H1 (cell line): ENCODE measurements at regions not wholly inside any gene's neighbourhood (a gene's known extent, or its start where the extent isn't known, plus 50 kb on each side); places are given as distances from the start of the nearest gene placed in this dataset.

Experiments used
- CTCF ChIA-PET: fragments of 300-600 bp; sonication (Branson Sonifier 250); formaldehyde crosslinking; loops from one replicate; lab custom pipeline; 2021; ENCODE audit not compliant: partially characterized antibody; lab: Charles Lee
- POLR2A ChIA-PET: fragments of 300-600 bp; sonication (Branson Sonifier 250); formaldehyde crosslinking; loops from one replicate; lab custom pipeline; 2021; ENCODE audit warnings: inconsistent platforms; ENCODE audit not compliant: partially characterized antibody; lab: Charles Lee
- DNase-seq, 2 experiments: peaks; one replicate each; pipeline versions ENCODE4 v3.0.0 to v3.0.0-alpha.2; 2010 to 2022; ENCODE audit warnings: low spot score in 2 of 2, low read depth in 1 of 2, mixed read lengths in 1 of 2
- FAIRE-seq: peaks from 2 replicates; lab custom pipeline; 2011; peaks lifted over from hg19 to GRCh38; lab: Jason Lieb, UNC
- H2AFZ ChIP-seq: 2 replicates; pipeline ENCODE4 v1.8.1; 2012; ENCODE audit warnings: low read length, inconsistent platforms
- H2AK5ac ChIP-seq: 2 replicates; pipeline ENCODE4 v1.6.1; 2013; ENCODE audit warnings: low read depth, low read length
- H2BK120ac ChIP-seq: replicated peaks from 2 replicates; pipeline ENCODE3; 2013; ENCODE audit warnings: low read depth, low read length, inconsistent platforms
- H2BK12ac ChIP-seq: 2 replicates; pipeline ENCODE4 v1.6.1; 2013; ENCODE audit warnings: low read depth, low read length
- H2BK15ac ChIP-seq: 2 replicates; pipeline ENCODE4 v1.6.1; 2013; ENCODE audit warnings: low read length
- H2BK20ac ChIP-seq: 2 replicates; pipeline ENCODE4 v1.6.1; 2013; ENCODE audit warnings: low read length
- H2BK5ac ChIP-seq: 2 replicates; pipeline ENCODE4 v1.6.1; 2013; ENCODE audit warnings: low read depth, low read length
- H3K14ac ChIP-seq: 2 replicates; pipeline ENCODE4 v1.6.1; 2013; ENCODE audit warnings: inconsistent platforms; ENCODE audit not compliant: insufficient read length
- H3K18ac ChIP-seq: 2 replicates; pipeline ENCODE4 v1.6.1; 2013; ENCODE audit warnings: low read length; ENCODE audit errors: extremely low read depth
- H3K23ac ChIP-seq: 2 replicates; pipeline ENCODE4 v1.6.1; 2013; ENCODE audit warnings: inconsistent platforms; ENCODE audit not compliant: insufficient read length
- H3K23me2 ChIP-seq: 2 replicates; pipeline ENCODE4 v1.6.1; 2013; ENCODE audit warnings: low read depth, low read length
- H3K27ac ChIP-seq: 2 replicates; pipeline ENCODE4 v1.6.1; 2011; ENCODE audit warnings: low read depth, low read length, inconsistent platforms
- H3K27me3 ChIP-seq, 4 experiments: replicated peaks in 1 of 4; 1 replicate in 1 of 4; 2 replicates in 3 of 4; pipeline versions ENCODE4 v1.6.1 to v1.8.1; 2011 to 2013; ENCODE audit warnings: low read length in 3 of 4, mild to moderate bottlenecking in 3 of 4, inconsistent platforms in 2 of 4, mixed read lengths in 2 of 4, moderate library complexity in 1 of 4; ENCODE audit not compliant: control insufficient read depth in 3 of 4, insufficient read depth in 3 of 4; ENCODE audit errors: extremely low read depth in 1 of 4
- H3K36me3 ChIP-seq, 4 experiments: 2 replicates each; pipeline versions ENCODE4 v1.6.1 to v1.8.1; 2011 to 2013; ENCODE audit warnings: mild to moderate bottlenecking in 4 of 4, low read length in 3 of 4, moderate library complexity in 2 of 4, control low read depth in 1 of 4, inconsistent platforms in 1 of 4; ENCODE audit not compliant: insufficient read depth in 4 of 4, control insufficient read depth in 2 of 4
- H3K4ac ChIP-seq: replicated peaks from 2 replicates; pipeline ENCODE3; 2013; ENCODE audit warnings: low read length, low read depth, mixed read lengths, inconsistent platforms; ENCODE audit not compliant: insufficient read length
- H3K4me1 ChIP-seq, 4 experiments: replicated peaks in 1 of 4; 1 replicate in 1 of 4; 2 replicates in 3 of 4; pipeline versions ENCODE4 v1.6.1 to v1.8.1; 2011 to 2013; ENCODE audit warnings: low read length in 3 of 4, inconsistent platforms in 2 of 4, mixed read lengths in 1 of 4; ENCODE audit not compliant: insufficient read depth in 4 of 4, control insufficient read depth in 3 of 4
- H3K4me2 ChIP-seq, 2 experiments: 2 replicates each; pipeline versions ENCODE4 v1.6.1 to v1.8.1; 2011 to 2013; ENCODE audit warnings: low read depth in 2 of 2, low read length in 2 of 2, control low read depth in 1 of 2, inconsistent platforms in 1 of 2, mild to moderate bottlenecking in 1 of 2; ENCODE audit not compliant: insufficient read depth in 1 of 2
- H3K4me3 ChIP-seq, 4 experiments: fragments of 200-600, 300-600 bp in 1 of 4; sonication (generic), shearing (Covaris generic), sonication (Bioruptor Twin) in 1 of 4; 2 replicates each; pipeline versions ENCODE4 v1.5.1 to v1.8.1; 2011 to 2016; ENCODE audit warnings: low read length in 4 of 4, low read depth in 3 of 4, control low read depth in 2 of 4, inconsistent platforms in 2 of 4, mild to moderate bottlenecking in 2 of 4, mixed read lengths in 1 of 4, moderate library complexity in 1 of 4; ENCODE audit not compliant: insufficient read depth in 2 of 4; ENCODE audit errors: extremely low read depth in 1 of 4
- H3K56ac ChIP-seq: replicated peaks from 2 replicates; pipeline ENCODE3; 2013; ENCODE audit warnings: low read depth, mild to moderate bottlenecking, mixed read lengths, low read length, inconsistent platforms; ENCODE audit not compliant: insufficient read length
- H3K79me1 ChIP-seq: 2 replicates; pipeline ENCODE4 v1.6.1; 2013; ENCODE audit warnings: low read depth, low read length, control low read depth
- H3K79me2 ChIP-seq, 2 experiments: 2 replicates each; pipeline versions ENCODE4 v1.6.1 to v1.8.1; 2012 to 2013; ENCODE audit warnings: low read length in 2 of 2, mild to moderate bottlenecking in 2 of 2, inconsistent platforms in 1 of 2; ENCODE audit not compliant: insufficient read depth in 2 of 2, control insufficient read depth in 1 of 2
- H3K9ac ChIP-seq, 4 experiments: replicated peaks in 1 of 4; 1 replicate in 1 of 4; 2 replicates in 3 of 4; pipeline versions ENCODE4 v1.6.1 to v1.8.1; 2011 to 2013; ENCODE audit warnings: low read depth in 3 of 4, low read length in 3 of 4, control low read depth in 2 of 4, mild to moderate bottlenecking in 2 of 4, moderate library complexity in 2 of 4, inconsistent platforms in 1 of 4; ENCODE audit errors: extremely low read depth in 1 of 4
- H3K9me3 ChIP-seq, 2 experiments: 2 replicates each; pipeline versions ENCODE4 v1.6.1 to v1.8.1; 2012 to 2013; ENCODE audit warnings: mild to moderate bottlenecking in 2 of 2, moderate library complexity in 2 of 2, control low read depth in 1 of 2, inconsistent platforms in 1 of 2, low read depth in 1 of 2, low read length in 1 of 2, mixed read lengths in 1 of 2; ENCODE audit not compliant: insufficient read depth in 2 of 2
- H4K20me1 ChIP-seq, 2 experiments: replicated peaks in 1 of 2; 2 replicates each; pipeline versions ENCODE3 to v1.8.1; 2011 to 2013; ENCODE audit warnings: inconsistent platforms in 2 of 2, low read length in 2 of 2, mild to moderate bottlenecking in 1 of 2; ENCODE audit not compliant: insufficient read depth in 2 of 2, control insufficient read depth in 1 of 2
- H4K5ac ChIP-seq: 2 replicates; pipeline ENCODE4 v1.6.1; 2013; ENCODE audit warnings: low read length, low read depth, mixed read lengths, inconsistent platforms; ENCODE audit not compliant: insufficient read length
- H4K8ac ChIP-seq: 2 replicates; pipeline ENCODE4 v1.8.0; 2013; ENCODE audit warnings: mild to moderate bottlenecking, moderate library complexity, low read length, inconsistent platforms; ENCODE audit not compliant: insufficient read depth; ENCODE audit errors: extremely low read depth
- H4K91ac ChIP-seq: replicated peaks from 2 replicates; pipeline ENCODE3; 2013; ENCODE audit warnings: low read length, mixed read lengths, inconsistent platforms; ENCODE audit not compliant: insufficient read length
- BACH1 ChIP-seq: IDR thresholded peaks from 2 replicates; pipeline ENCODE4 v1.6.1; 2012; ENCODE audit warnings: low read length, improper control_type of control experiment
- CBX8 ChIP-seq: fragments of 300-800, 300-1000 bp; sonication (generic); IDR thresholded peaks from 2 replicates; pipeline ENCODE4 v1.7.1; 2016; ENCODE audit warnings: low read depth, low read length, borderline replicate concordance
- CREB1 ChIP-seq: IDR thresholded peaks from 2 replicates; pipeline ENCODE4 v1.6.1; 2012; ENCODE audit warnings: inconsistent platforms
- HDAC6 ChIP-seq: IDR thresholded peaks from one replicate; pipeline ENCODE4 v1.7.1; 2012; ENCODE audit warnings: low read depth, mild to moderate bottlenecking, inconsistent platforms, low read length, moderate library complexity
- MAFK ChIP-seq: IDR thresholded peaks from 2 replicates; pipeline ENCODE4 v1.6.1; 2012; ENCODE audit warnings: low read depth, mild to moderate bottlenecking, improper control_type of control experiment, low read length
- RBBP5 ChIP-seq: IDR thresholded peaks from 2 replicates; pipeline ENCODE4 v1.7.1; 2012; ENCODE audit warnings: low read depth, mild to moderate bottlenecking, inconsistent platforms, low read length, moderate library complexity, borderline replicate concordance
- SIN3A ChIP-seq, 2 experiments: IDR thresholded peaks in 1 of 2; conservative IDR thresholded peaks in 1 of 2; 2 replicates each; pipeline ENCODE4 v1.6.1; 2011 to 2012; ENCODE audit warnings: low read length in 2 of 2, improper control_type of control experiment in 1 of 2, low read depth in 1 of 2, mild to moderate bottlenecking in 1 of 2
- SP1 ChIP-seq: IDR thresholded peaks from 2 replicates; pipeline ENCODE4 v1.6.1; 2011; ENCODE audit warnings: low read depth, low read length
- TAF1 ChIP-seq: IDR thresholded peaks from 2 replicates; pipeline ENCODE4 v1.6.1; 2011; ENCODE audit warnings: mild to moderate bottlenecking, low read depth, low read length
- WGBS, 2 experiments: shearing (Covaris generic) in 1 of 2; methylation state at CpG; one replicate each; pipeline versions ENCODE4 v1.1.6 to v1.1.7; 2013 to 2015; ENCODE audit warnings: low lambda C conversion rate in 2 of 2, mixed read lengths in 2 of 2, inconsistent platforms in 1 of 2, low coverage in 1 of 2, missing lambda C conversion rate in 1 of 2; ENCODE audit not compliant: insufficient replicate concordance in 2 of 2, insufficient coverage in 1 of 2, insufficient read length in 1 of 2; ENCODE audit errors: extremely low coverage in 1 of 2, missing lambda C conversion rate in 1 of 2; 5-methylcytosine and 5-hydroxymethylcytosine counted together

- no peaks in the 10 kb centered on the region for H4K20me1 ChIP-seq
- WGBS, 2 experiments = 96% methylated on average over 2 of the region's 2 CpGs; no CpG with 5 or more reads in 1 of the 2 experiments
- no peak overlapping the region for H3K27ac ChIP-seq
- H3K9me3 ChIP-seq = no peaks in the 10 kb centered on the region
- no peak overlapping the region for H2BK20ac ChIP-seq
- ChIA-PET POLR2A (no interaction called here), CTCF (no interaction called here)
- H3K36me3 ChIP-seq = no peaks in the 10 kb centered on the region
- no peak overlapping the region for H3K4me2 ChIP-seq
- FAIRE-seq = no peak
- H4K8ac ChIP-seq = no peak overlapping the region
- H3K14ac ChIP-seq = no peak overlapping the region
- no peaks in the 10 kb centered on the region for H3K23me2 ChIP-seq
- no peak overlapping the region; the same call in 1 of the 2 replicates for H2BK15ac ChIP-seq
- H4K91ac ChIP-seq = no peak overlapping the region
- no peak overlapping the region for H2BK5ac ChIP-seq
- no peak overlapping the region for H4K5ac ChIP-seq
- H3K4me3 ChIP-seq = no peak overlapping the region
- H3K23ac ChIP-seq = no peak overlapping the region
- H3K79me1 ChIP-seq = no peaks in the 10 kb centered on the region
- H3K79me2 ChIP-seq = no peaks in the 10 kb centered on the region
- no peak overlapping the region for H3K9ac ChIP-seq
- peaks cover 0 to 3% (median 0%) of the 10 kb centered on the region in 4 experiments; a peak in 1 of 7 replicates for H3K4me1 ChIP-seq
- no peaks in the 10 kb centered on the region for H3K27me3 ChIP-seq
- H2AFZ ChIP-seq = no peak overlapping the region
- no peak overlapping the region for H2BK12ac ChIP-seq
- no peak for DNase-seq
- no peak overlapping the region for H2AK5ac ChIP-seq
- H3K4ac ChIP-seq = no peak overlapping the region
- no peak overlapping the region for H3K56ac ChIP-seq
- no peak overlapping the region for H2BK120ac ChIP-seq
- H3K18ac ChIP-seq = no peak overlapping the region
- no peak for TF ChIP-seq HDAC6
- TF ChIP-seq MAFK = no peak
- TF ChIP-seq CREB1 = no peak
- no peak for TF ChIP-seq SIN3A (conservative IDR thresholded peaks at IDR 0.05 in 1 of 2, IDR thresholded peaks at IDR 0.05 in 1 of 2; ENCODE audit: low read depth in 1 of 2, low read length in 2 of 2)
- TF ChIP-seq TAF1 = no peak
- TF ChIP-seq SP1 = no peak
- TF ChIP-seq RBBP5 = no peak
- TF ChIP-seq CBX8 = no peak
- TF ChIP-seq BACH1 = no peak
Measured at GRCh38 chr10:65684896-65685295, 1240.9 kb upstream of the LRRTM3 start.
